Heart right ventricle (tissue), 16 donors: ENCODE measurements at regions not wholly inside any gene's neighbourhood (a gene's known extent, or its start where the extent isn't known, plus 50 kb on each side); places are given as distances from the start of the nearest gene placed in this dataset.

Source experiments
- ATAC-seq, 8 donors: fragments of 200-7000 bp; cut with Tn5 transposase; one replicate each; pipeline ENCODE4 v1.9.1; 2020; ENCODE audit warnings: mild to moderate bottlenecking in 8 of 8, moderate library complexity in 8 of 8, moderate number of reproducible peaks in 1 of 8
- DNase-seq, 2 donors: peaks; one replicate each; pipeline ENCODE4 v3.0.0-alpha.2; 2020
- H3K27ac ChIP-seq, 10 donors: fragments of 200-600 bp; sonication (generic) in 2 of 10; one replicate each; pipeline versions ENCODE4 v1.5.0 to v1.8.0; 2020 to 2022; ENCODE audit warnings: mild to moderate bottlenecking in 3 of 10
- H3K27me3 ChIP-seq, 7 donors: fragments of 200-600 bp; one replicate each; pipeline ENCODE4 v1.8.0; 2021 to 2022; ENCODE audit warnings: mild to moderate bottlenecking in 2 of 7
- H3K36me3 ChIP-seq, 9 donors: fragments of 200-600 bp; sonication (generic) in 1 of 9; one replicate each; pipeline versions ENCODE4 v1.5.0 to v1.8.0; 2020 to 2022; ENCODE audit warnings: mild to moderate bottlenecking in 2 of 9
- H3K4me1 ChIP-seq, 9 donors: fragments of 200-600 bp; sonication (generic) in 1 of 9; one replicate each; pipeline versions ENCODE4 v1.5.0 to v1.8.0; 2020 to 2022; ENCODE audit warnings: mild to moderate bottlenecking in 4 of 9
- H3K4me3 ChIP-seq, 10 donors: fragments of 200-600 bp; sonication (generic) in 2 of 10; one replicate each; pipeline versions ENCODE4 v1.5.0 to v1.8.0; 2020 to 2022; ENCODE audit warnings: mild to moderate bottlenecking in 7 of 10, moderate library complexity in 2 of 10
- H3K9me3 ChIP-seq, 11 donors: fragments of 200-600 bp in 10 of 11; sonication (generic) in 2 of 11; one replicate each; pipeline versions ENCODE4 v1.5.0 to v1.8.0; 2013 to 2022; ENCODE audit warnings: mild to moderate bottlenecking in 2 of 11, control low read depth in 1 of 11, moderate library complexity in 1 of 11
- WGBS, 2 donors: extraction: QIAGEN DNeasy Blood & Tissue Kit; methylation state at CpG; one replicate each; pipeline ENCODE4 v1.1.7; 2013; ENCODE audit warnings: inconsistent platforms in 1 of 2; 5-methylcytosine and 5-hydroxymethylcytosine counted together
- intact Hi-C, 10 donors: fragments of 100-400 bp; cut with DNase I; formaldehyde crosslinking; loops; one replicate each; pipeline versions ENCODE4 v1.11.1 to v1.14.2; 2022
- TF ChIP-seq, protein P1 (sequence below), 9 donors: fragments of 200-600 bp; sonication (generic) in 2 of 9; IDR thresholded peaks; one replicate each; pipeline versions ENCODE4 v1.5.0 to v1.8.0; 2021 to 2022; ENCODE audit warnings: antibody characterized with exemption in 9 of 9, mild to moderate bottlenecking in 5 of 9, moderate library complexity in 1 of 9
- donor health status: Arrhythmogenic right ventricular cardiomyopathy.
- donor health status: ischemic (EF 13 %, LVEDD 7.1; RV severe dilation, severe dysfunction).
- donor health status: healthy with polysubstance abuse.
- donor health status: DM: no; HTN: yes; CAD: no.
- donor health status: DM: no; HTN: no; CAD: no.
- donor health status: ischemic (EF 25% LVEDD 6.9; RV normal size, moderate dysfunction).
- donor health status: ischemic (EF 25% LVEDD 5.7; RV mildly dilated, moderate dysfunction).
- donor health status: healthy.
- donor health status: DM: yes; HTN: yes; CAD: no.
- donor health status: Ischemic cardiomyopathy.
- donor health status: ischemic (EF 35%, LVEDD 5.7; RV mildly dilated, moderate dysfunction).
- donor health status: nonischemic (EF 11% LVEDD 7.7; RV severe dilation, severe dysfunction).
- donor health status: DM: yes; HTN: yes; CAD: no.
- donor health status: PGD.
- donor health status: ischemic (EF 29% LVEDD 5.4; RV normal size, mild dysfunction).
- donor health status: nonischemic (EF 23%, LVEDD 6.1; RV moderate dilation, normal function).

GRCh38 chr9:85168412-85168811 lies 498.9 kb downstream of the NTRK2 start:
- Histone ChIP-seq H3K27me3 (no peaks in the 10 kb centered on the region), H3K4me3 (no peak overlapping the region), H3K36me3 (no peaks in the 10 kb centered on the region), H3K4me1 (peaks cover 0 to 9% (median 0%) of the 10 kb centered on the region in 9 donors), H3K9me3 (peaks cover 0 to 16% (median 0%) of the 10 kb centered on the region in 11 donors), H3K27ac (no peak overlapping the region)
- intact Hi-C loops, result no loop called here
- ATAC-seq (no peak), DNase-seq (no peak)
- TF ChIP-seq, protein P1, sequence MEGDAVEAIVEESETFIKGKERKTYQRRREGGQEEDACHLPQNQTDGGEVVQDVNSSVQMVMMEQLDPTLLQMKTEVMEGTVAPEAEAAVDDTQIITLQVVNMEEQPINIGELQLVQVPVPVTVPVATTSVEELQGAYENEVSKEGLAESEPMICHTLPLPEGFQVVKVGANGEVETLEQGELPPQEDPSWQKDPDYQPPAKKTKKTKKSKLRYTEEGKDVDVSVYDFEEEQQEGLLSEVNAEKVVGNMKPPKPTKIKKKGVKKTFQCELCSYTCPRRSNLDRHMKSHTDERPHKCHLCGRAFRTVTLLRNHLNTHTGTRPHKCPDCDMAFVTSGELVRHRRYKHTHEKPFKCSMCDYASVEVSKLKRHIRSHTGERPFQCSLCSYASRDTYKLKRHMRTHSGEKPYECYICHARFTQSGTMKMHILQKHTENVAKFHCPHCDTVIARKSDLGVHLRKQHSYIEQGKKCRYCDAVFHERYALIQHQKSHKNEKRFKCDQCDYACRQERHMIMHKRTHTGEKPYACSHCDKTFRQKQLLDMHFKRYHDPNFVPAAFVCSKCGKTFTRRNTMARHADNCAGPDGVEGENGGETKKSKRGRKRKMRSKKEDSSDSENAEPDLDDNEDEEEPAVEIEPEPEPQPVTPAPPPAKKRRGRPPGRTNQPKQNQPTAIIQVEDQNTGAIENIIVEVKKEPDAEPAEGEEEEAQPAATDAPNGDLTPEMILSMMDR (IDR thresholded peaks at IDR 0.05), result no peak
- WGBS, 2 donors, result 84 to 94% methylated on average over 2 of the region's 2 CpGs

DNA sequence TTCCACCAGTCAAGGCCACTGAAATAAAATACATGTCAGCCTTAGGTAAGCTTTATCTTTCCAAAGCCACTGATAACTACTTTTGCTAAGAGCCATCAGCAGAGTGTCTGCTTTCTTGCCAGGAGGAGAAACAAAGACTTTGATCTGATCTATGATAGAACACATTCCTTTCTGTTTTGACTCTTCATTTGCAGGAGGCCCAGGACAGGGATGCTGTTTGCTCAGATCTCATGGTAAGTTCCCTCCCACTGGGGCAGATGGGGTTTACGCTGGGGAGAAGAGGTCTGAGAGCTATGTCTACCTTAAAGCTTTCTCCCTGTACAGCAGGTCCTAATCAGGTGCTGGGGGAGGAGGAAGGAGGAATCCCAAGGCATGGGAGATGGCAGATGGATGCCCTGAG lies 497.6 kb downstream of the NTRK2 start:
- H3K4me1 ChIP-seq, result peaks cover 0 to 3% (median 0%) of the 10 kb centered on the region in 9 donors
- no peaks in the 10 kb centered on the region for H3K36me3 ChIP-seq
- 47 to 68% methylated on average over 1 of the region's 1 CpG for WGBS, 2 donors
- H3K27ac ChIP-seq, result no peak overlapping the region
- H3K4me3 ChIP-seq, result no peak overlapping the region
- ATAC-seq (no peak), DNase-seq (no peak)
- H3K27me3 ChIP-seq, result no peaks in the 10 kb centered on the region
- TF ChIP-seq, protein P1 (IDR thresholded peaks at IDR 0.05), result no peak
- intact Hi-C loops, result no loop called here
- peaks cover 0 to 28% (median 2%) of the 10 kb centered on the region in 11 donors for H3K9me3 ChIP-seq

- intact Hi-C loops, result no loop called here
- no peak overlapping the region for H3K4me3 ChIP-seq
- no peak overlapping the region for H3K27ac ChIP-seq
- TF ChIP-seq, protein P1 (IDR thresholded peaks at IDR 0.05), result no peak
- DNase-seq (no peak), ATAC-seq (no peak)
- H3K27me3 ChIP-seq, result no peaks in the 10 kb centered on the region
- peaks cover 0 to 21% (median 0%) of the 10 kb centered on the region in 11 donors for H3K9me3 ChIP-seq
- WGBS, 2 donors, result 77 to 86% methylated on average over 2 of the region's 2 CpGs
- no peaks in the 10 kb centered on the region for H3K4me1 ChIP-seq
- H3K36me3 ChIP-seq, result no peaks in the 10 kb centered on the region
Measured at GRCh38 chr9:85163825-85164224, 494.3 kb downstream of the NTRK2 start.

DNA sequence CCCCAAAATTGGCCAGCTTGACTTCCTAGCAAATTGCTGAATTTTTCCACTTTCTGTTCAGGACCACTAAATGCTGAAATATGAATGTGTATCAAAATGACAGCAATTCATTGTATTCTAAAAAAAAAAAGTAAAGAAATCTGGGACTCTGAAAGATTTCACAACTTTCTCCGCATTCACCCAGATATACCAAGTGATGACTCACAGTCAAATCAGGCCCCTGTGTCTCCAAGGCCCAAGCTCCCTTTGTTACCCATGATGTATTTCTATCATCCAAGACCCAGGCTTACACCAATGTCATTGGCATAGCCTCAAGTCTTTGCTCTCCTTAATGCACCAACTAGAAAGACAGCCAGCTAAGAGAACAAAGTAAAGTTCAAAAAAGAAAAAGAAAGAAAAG lies 493.9 kb downstream of the NTRK2 start:
- WGBS, 2 donors, result 90 to 94% methylated on average over 1 of the region's 1 CpG
- DNase-seq (no peak), ATAC-seq (no peak)
- H3K27ac ChIP-seq, result no peak overlapping the region
- no peaks in the 10 kb centered on the region for H3K4me1 ChIP-seq
- H3K9me3 ChIP-seq, result peaks cover 0 to 19% (median 0%) of the 10 kb centered on the region in 11 donors
- H3K4me3 ChIP-seq, result no peak overlapping the region
- H3K36me3 ChIP-seq, result no peaks in the 10 kb centered on the region
- intact Hi-C loops, result no loop called here
- H3K27me3 ChIP-seq, result no peaks in the 10 kb centered on the region
- TF ChIP-seq, protein P1 (IDR thresholded peaks at IDR 0.05), result no peak
